Gastroesophageal sphincter (tissue), 3 donors: ENCODE measurements at regions not wholly inside any gene's neighbourhood (a gene's known extent, or its start where the extent isn't known, plus 50 kb on each side); places are given as distances from the start of the nearest gene placed in this dataset.
"Not testable (repeated sequence)": the region's sequence is repeated elsewhere in the genome, so short reads cannot be mapped to it uniquely, and the experiment has no call there.

Experiments
- CTCF ChIP-seq, 4 experiments: fragments of 200-600 bp in 2 of 4; fragments of 450-650 bp in 2 of 4; sonication (generic) in 1 of 4; IDR thresholded peaks; one replicate each; pipeline ENCODE4 v1.5.1; 2017 to 2019; ENCODE audit warnings: antibody characterized with exemption in 4 of 4, mild to moderate bottlenecking in 2 of 4, moderate library complexity in 2 of 4
- EP300 ChIP-seq: sonication (generic); formaldehyde crosslinking; IDR thresholded peaks from one replicate; pipeline ENCODE4 v1.6.1; 2017; ENCODE audit warnings: antibody characterized with exemption, mild to moderate bottlenecking
- POLR2A ChIP-seq, 2 donors: fragments of 450-650 bp; IDR thresholded peaks; one replicate each; pipeline ENCODE4 v1.6.1; 2017; ENCODE audit warnings: antibody characterized with exemption in 2 of 2, mild to moderate bottlenecking in 2 of 2, moderate library complexity in 1 of 2
- POLR2AphosphoS5 ChIP-seq: sonication (generic); formaldehyde crosslinking; IDR thresholded peaks from one replicate; pipeline ENCODE4 v1.6.1; 2017; ENCODE audit warnings: antibody characterized with exemption

GRCh38 chr2:89208144-89208932 lies 516.9 kb downstream of the RPIA start:
- not testable (repeated sequence) for TF ChIP-seq CTCF (IDR thresholded peaks at IDR 0.05); POLR2AphosphoS5; POLR2A (IDR thresholded peaks at IDR 0.05); EP300
